NCI-H1092 treated with DMSO at 0.1 percent for 48 hours (cell line): ENCODE measurements at regions not wholly inside any gene's neighbourhood (a gene's known extent, or its start where the extent isn't known, plus 50 kb on each side); places are given as distances from the start of the nearest gene placed in this dataset.

Experiments
- DNase-seq: peaks from one replicate; lab custom pipeline; 2025; lab: John Stamatoyannopoulos, UW

DNA sequence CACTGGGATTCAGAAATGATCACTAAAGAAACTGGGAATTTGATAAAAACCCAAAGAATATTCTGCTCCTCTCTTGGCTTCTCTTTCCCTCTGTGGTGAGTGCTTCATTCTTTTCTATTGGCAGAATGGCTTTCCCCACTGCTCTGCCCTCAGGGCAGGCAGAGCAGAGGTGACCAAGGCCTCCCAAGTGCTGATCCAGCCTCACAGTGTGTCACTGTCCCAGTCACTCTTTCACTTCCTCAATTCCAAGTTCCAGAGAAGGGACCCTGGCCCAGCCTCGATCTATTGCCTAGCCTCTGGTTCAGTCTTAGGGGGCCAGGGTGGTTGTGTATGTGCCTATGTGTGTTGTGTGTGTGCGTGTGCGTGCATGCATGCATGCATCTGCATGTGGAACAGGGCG lies 180.6 kb upstream of the TMTC4 start:
- no peak for DNase-seq

DNA sequence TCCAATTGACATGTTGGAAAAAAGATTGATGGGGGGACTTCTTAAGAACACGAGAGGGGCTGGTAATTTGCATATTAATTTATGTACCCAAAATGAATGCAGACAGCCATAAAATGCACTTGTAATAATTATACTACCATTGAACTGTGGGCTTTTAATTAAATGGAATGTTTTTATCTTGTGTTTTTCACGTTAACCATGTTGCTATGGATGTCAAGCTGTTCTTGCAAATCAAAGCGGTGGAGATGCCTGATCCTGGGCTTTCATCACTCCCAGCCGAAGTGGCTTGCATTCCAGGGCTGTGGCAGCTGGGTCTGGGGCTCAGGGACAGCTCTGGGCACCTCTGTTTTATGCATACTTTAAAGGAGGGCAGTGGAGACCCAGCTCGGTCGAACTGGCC lies 179.4 kb upstream of the TMTC4 start:
- DNase-seq, result no peak

- no peak for DNase-seq
These were observed 178.8 kb upstream of the TMTC4 start for GRCh38 chr13:100853434-100853833.

DNA sequence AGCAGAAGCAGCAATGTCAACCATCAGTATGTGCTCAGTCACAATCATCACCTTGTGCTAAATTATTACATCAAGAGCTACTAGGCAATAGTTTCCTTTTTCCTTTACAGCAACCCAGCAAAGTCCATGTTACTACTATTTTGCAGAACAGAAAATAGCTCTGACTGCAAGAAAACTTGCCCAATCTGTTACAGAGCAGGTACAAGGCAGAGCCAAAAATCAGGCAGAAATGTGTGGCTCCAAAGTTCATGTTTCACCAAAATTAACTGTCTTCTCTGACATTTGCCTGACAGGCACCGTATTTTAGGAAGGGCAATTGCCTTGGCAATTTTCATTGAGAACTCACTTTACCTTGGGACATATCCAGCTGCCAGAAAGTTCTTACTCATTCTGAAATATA lies 177.6 kb upstream of the TMTC4 start:
- no peak for DNase-seq

- no peak for DNase-seq
These were observed 173.7 kb upstream of the TMTC4 start for GRCh38 chr13:100848304-100848703.

DNA sequence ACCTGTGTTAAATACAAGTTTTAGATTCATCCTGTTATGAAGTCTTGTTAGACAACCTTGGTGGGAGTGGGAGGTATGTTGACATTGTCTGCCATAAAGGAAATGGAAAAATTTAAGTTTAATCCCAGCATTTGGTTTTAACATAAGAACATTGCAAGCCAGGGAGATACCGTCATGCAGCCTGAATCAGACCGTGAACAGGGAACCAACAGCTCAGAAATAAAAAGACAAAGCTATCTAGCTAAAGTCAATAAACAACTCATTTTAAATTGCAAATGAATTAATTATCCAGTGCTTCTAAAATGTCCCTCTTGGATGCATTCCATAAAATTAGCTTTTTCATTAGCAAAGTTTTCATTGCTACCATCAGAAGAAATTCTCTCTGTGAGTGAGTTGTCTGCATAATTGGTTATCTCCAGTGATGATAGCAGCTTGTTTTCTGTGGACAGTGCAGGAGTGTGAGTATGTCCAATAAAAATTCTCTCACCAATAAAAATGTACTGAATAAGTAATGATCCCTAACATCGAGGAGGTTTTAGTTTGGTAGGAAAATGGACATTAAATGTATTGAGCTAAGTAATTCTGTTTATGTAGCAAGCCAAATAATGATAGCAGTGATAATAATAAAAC lies 170.6 kb upstream of the TMTC4 start:
- no peak for DNase-seq

DNA sequence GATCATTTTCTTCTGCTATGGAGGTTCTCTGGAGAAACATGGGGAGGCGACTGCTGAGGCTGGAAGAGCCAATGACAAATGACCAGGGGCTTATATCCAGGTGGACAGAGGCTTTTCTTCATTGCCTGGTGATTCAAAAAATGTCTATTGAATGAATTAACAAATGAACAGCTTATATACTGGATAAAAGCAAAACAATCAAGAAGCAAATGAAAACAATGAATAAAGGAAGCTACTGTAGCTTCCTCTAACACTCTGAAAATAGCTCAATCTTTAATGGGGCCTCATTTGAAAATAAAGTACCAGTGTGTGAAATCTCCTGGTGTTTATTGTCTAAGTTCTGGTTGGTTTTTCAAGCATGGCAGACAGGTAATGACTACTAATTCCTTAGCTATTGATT lies 167.5 kb upstream of the TMTC4 start:
- DNase-seq, result no peak

- no peak for DNase-seq
These were observed 163.8 kb upstream of the TMTC4 start for GRCh38 chr13:100838387-100838786.

DNA sequence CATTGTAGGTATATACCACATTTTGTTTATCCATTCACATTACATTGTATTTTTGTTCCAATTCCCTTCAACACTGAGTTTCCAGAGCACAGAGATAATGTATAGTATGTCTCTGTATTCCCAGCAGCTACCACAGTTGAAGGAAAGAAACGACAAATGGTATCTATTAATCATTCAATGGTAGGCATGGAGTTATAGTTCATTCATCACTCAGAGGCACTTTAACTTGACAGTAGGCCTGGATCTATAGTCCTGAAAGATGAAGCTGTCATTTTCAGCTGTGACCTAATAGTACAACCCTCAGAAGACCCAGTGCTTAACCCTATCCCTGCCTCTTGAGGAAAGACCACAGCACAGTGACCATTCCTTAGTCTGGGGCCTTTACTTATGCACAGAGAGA lies 163.0 kb upstream of the TMTC4 start:
- no peak for DNase-seq

- no peak for DNase-seq
These were observed 162.1 kb upstream of the TMTC4 start for GRCh38 chr13:100836711-100837110.

DNA sequence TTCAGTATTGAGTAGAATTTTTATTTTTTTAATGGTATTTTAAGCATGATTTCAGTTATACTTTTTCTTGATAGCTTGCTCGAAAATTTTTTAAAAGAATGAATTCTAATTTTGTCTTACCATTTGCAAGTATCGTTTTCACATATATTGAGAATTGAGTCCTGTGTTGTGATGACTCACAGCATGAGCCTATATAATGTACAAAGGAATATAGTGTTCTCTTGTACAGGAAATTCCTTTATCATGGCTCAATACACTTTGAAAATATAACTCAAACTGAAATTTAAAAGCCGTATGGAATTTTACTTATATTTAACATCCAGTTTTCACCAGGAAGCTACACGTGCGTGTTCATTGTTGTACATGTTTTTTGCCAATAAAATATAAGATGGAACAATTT lies 161.1 kb upstream of the TMTC4 start:
- DNase-seq, result no peak

GRCh38 chr13:100833427-100833826 lies 158.8 kb upstream of the TMTC4 start:
- DNase-seq, result no peak

GRCh38 chr13:100828226-100828625 lies 153.6 kb upstream of the TMTC4 start:
- peak; percentile 49 for DNase-seq

GRCh38 chr13:100827489-100828176 lies 153.0 kb upstream of the TMTC4 start:
- no peak for DNase-seq

GRCh38 chr13:100826441-100826840 lies 151.8 kb upstream of the TMTC4 start:
- DNase-seq, result no peak

DNA sequence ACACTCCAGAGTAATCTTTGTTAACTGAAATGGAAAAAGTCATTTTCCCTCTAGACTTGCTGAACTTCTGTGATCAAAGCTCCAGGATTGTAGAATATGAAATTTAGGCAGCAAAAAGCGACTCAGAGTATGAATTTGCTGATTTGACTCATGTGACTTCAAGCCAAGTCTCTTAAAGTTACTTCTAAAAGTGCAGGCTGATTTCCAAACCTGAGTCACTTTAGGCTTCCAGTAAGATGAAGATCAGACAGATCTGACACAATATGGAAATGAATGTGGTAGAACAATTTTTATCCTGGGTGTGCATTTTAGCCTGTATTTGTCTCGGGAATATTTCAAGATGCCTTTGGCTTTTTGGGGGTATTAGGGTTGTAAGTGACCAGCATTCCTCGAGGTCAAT lies 151.0 kb upstream of the TMTC4 start:
- DNase-seq, result no peak

GRCh38 chr13:100824366-100824765 lies 149.8 kb upstream of the TMTC4 start:
- DNase-seq, result no peak

DNA sequence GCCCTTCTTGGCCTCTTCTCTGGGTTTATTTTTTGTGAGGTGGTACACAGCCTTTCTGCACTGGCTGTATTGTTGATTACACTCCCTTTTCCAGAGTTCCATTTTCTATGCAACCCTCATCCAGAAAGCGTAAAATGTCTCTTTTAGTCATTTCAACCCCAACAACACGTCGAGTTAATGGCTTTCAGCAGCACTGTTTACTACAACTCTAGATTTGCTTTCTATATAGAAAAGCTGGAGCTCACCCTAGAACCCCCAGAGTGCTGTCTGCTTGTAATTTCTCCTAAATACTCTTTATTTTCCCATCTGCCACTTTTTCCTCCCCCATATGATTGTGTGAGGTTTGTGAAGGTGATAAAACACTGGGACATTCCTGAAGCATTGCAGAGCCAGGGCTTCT lies 148.9 kb upstream of the TMTC4 start:
- DNase-seq, result no peak

GRCh38 chr13:100822871-100823443 lies 148.4 kb upstream of the TMTC4 start:
- no peak for DNase-seq

- DNase-seq, result no peak
These were observed 144.1 kb upstream of the TMTC4 start for GRCh38 chr13:100818711-100819110.

GRCh38 chr13:100817928-100818327 lies 143.3 kb upstream of the TMTC4 start:
- DNase-seq, result no peak

GRCh38 chr13:100815476-100816046 lies 141.0 kb upstream of the TMTC4 start:
- DNase-seq, result no peak

DNA sequence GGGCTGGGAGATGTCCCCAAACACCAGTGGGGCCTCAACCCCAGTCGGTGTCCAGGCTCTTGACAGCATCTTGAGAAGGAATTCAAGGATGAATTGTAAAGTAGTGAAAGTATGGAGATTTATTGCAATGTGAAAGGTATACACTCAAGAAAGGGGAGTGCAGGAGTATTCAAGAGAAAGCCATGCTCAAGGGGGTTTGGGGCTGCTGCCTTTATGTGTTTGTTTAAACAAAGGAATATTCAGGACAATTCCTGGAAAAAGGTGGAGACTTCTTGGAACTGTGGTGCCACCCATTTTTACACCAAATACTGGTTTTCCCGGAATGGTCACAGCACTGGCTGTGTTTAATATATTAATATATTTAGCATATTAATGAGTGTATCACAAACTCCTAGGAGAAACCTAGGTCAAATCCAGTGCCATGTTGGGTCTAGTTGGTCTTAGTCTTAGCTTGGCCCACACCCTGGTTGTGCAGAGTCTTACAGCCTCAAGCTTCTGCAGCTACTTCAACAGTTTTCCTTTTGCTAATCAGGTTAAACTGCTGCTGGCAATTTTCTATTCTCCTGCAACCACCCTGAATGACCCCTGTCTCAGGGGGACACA lies 138.5 kb upstream of the TMTC4 start:
- no peak for DNase-seq
